HUES64 (cell line): ENCODE measurements at regions not wholly inside any gene's neighbourhood (a gene's known extent, or its start where the extent isn't known, plus 50 kb on each side); places are given as distances from the start of the nearest gene placed in this dataset.
"Not testable (repeated sequence)": the region's sequence is repeated elsewhere in the genome, so short reads cannot be mapped to it uniquely, and the experiment has no call there.

ENCODE experiments used
- H3K27ac ChIP-seq: 2 replicates; pipeline ENCODE4 v1.7.0; 2013; ENCODE audit warnings: low read depth, low read length, inconsistent platforms
- H3K27me3 ChIP-seq: 2 replicates; pipeline ENCODE4 v1.6.1; 2013; ENCODE audit warnings: mild to moderate bottlenecking, low read length; ENCODE audit not compliant: insufficient read depth
- H3K36me3 ChIP-seq: 2 replicates; pipeline ENCODE4 v1.6.1; 2013; ENCODE audit warnings: mild to moderate bottlenecking, low read length; ENCODE audit not compliant: insufficient read depth
- H3K4me1 ChIP-seq: 2 replicates; pipeline ENCODE4 v1.6.1; 2013; ENCODE audit warnings: mild to moderate bottlenecking, low read length, moderate library complexity; ENCODE audit not compliant: insufficient read depth
- H3K4me3 ChIP-seq: 2 replicates; pipeline ENCODE4 v1.5.1; 2013; ENCODE audit warnings: mild to moderate bottlenecking, low read length, moderate library complexity
- H3K9ac ChIP-seq: 2 replicates; pipeline ENCODE4 v1.6.1; 2013; ENCODE audit warnings: mild to moderate bottlenecking, low read depth, low read length
- H3K9me3 ChIP-seq: 2 replicates; pipeline ENCODE4 v1.6.1; 2013; ENCODE audit warnings: low read depth, low read length; ENCODE audit not compliant: insufficient read depth
- WGBS: fragments of 150-250, 120-280 bp; methylation state at CpG from one replicate; pipeline ENCODE4 v1.1.7; 2013; ENCODE audit warnings: missing lambda C conversion rate; 5-methylcytosine and 5-hydroxymethylcytosine counted together

- H3K27ac ChIP-seq = no peak overlapping the region
- WGBS = 93% methylated on average over 2 of the region's 2 CpGs
Observed at GRCh38 chr3:166889241-166889640, 490.9 kb downstream of the ZBBX start.

GRCh38 chr3:166879661-166880060 is 500.4 kb downstream of the ZBBX start:
- H3K4me3 ChIP-seq = no peak overlapping the region
- no peaks in the 10 kb centered on the region for H3K4me1 ChIP-seq
- H3K36me3 ChIP-seq = no peaks in the 10 kb centered on the region
- no peaks in the 10 kb centered on the region for H3K27me3 ChIP-seq
- no peak overlapping the region for H3K27ac ChIP-seq
- WGBS = 100% methylated on average over 2 of the region's 2 CpGs
- no peak overlapping the region for H3K9ac ChIP-seq
- H3K9me3 ChIP-seq = no peaks in the 10 kb centered on the region

More at GRCh38 chr3:166889241-166889640, 490.9 kb downstream of the ZBBX start:
- Histone ChIP-seq H3K4me1 (no peaks in the 10 kb centered on the region), H3K36me3 (no peaks in the 10 kb centered on the region), H3K27me3 (no peaks in the 10 kb centered on the region), H3K4me3 (no peak overlapping the region), H3K9ac (no peak overlapping the region), H3K9me3 (no peaks in the 10 kb centered on the region)

- H3K27ac ChIP-seq = no peak overlapping the region
- no peak overlapping the region for H3K4me3 ChIP-seq
- H3K4me1 ChIP-seq = no peaks in the 10 kb centered on the region
- no peak overlapping the region for H3K9ac ChIP-seq
- no peaks in the 10 kb centered on the region for H3K36me3 ChIP-seq
- no peaks in the 10 kb centered on the region for H3K9me3 ChIP-seq
- H3K27me3 ChIP-seq = no peaks in the 10 kb centered on the region
Observed at GRCh38 chr3:166877971-166878370, 502.1 kb downstream of the ZBBX start.

GRCh38 chr3:166864473-166865467 is 515.3 kb downstream of the ZBBX start:
- no peak overlapping the region for H3K4me3 ChIP-seq
- no peaks in the 10 kb centered on the region for H3K4me1 ChIP-seq
- H3K9ac ChIP-seq = no peak overlapping the region
- no peak overlapping the region for H3K27ac ChIP-seq
- H3K9me3 ChIP-seq = peaks cover 8% of the 10 kb centered on the region; the same call in 1 of the 2 replicates
- whole genome bisulfite sequencing = 94% methylated on average over 10 of the region's 10 CpGs
- H3K27me3 ChIP-seq = no peaks in the 10 kb centered on the region
- no peaks in the 10 kb centered on the region for H3K36me3 ChIP-seq

- H3K27me3 ChIP-seq = no peaks in the 10 kb centered on the region
- WGBS = 87% methylated on average over 2 of the region's 2 CpGs
- no peak overlapping the region for H3K9ac ChIP-seq
- H3K27ac ChIP-seq = no peak overlapping the region
- H3K4me1 ChIP-seq = no peaks in the 10 kb centered on the region
- no peaks in the 10 kb centered on the region for H3K36me3 ChIP-seq
- peaks cover 3% of the 10 kb centered on the region; the same call in 1 of the 2 replicates for H3K9me3 ChIP-seq
- no peak overlapping the region for H3K4me3 ChIP-seq
Observed at GRCh38 chr3:166860217-166860616, 519.9 kb downstream of the ZBBX start.

- no peak overlapping the region for H3K9ac ChIP-seq
- H3K27ac ChIP-seq = no peak overlapping the region
- no peaks in the 10 kb centered on the region for H3K36me3 ChIP-seq
- H3K4me1 ChIP-seq = no peaks in the 10 kb centered on the region
- H3K9me3 ChIP-seq = no peaks in the 10 kb centered on the region
- H3K27me3 ChIP-seq = no peaks in the 10 kb centered on the region
- no peak overlapping the region for H3K4me3 ChIP-seq
Observed at GRCh38 chr3:166844329-166844728, 535.8 kb downstream of the ZBBX start.

- H3K4me3 ChIP-seq, H3K27me3 ChIP-seq, H3K4me1 ChIP-seq, H3K27ac ChIP-seq, H3K9ac ChIP-seq, H3K36me3 ChIP-seq, H3K9me3 ChIP-seq: not testable (repeated sequence)
- 94% methylated on average over 25 of the region's 25 CpGs for WGBS
Observed at GRCh38 chr3:166842784-166843183, 537.3 kb downstream of the ZBBX start.

GRCh38 chr3:166837535-166837934 is 542.6 kb downstream of the ZBBX start:
- no peaks in the 10 kb centered on the region for H3K9me3 ChIP-seq
- no peaks in the 10 kb centered on the region for H3K36me3 ChIP-seq
- no peak overlapping the region for H3K27ac ChIP-seq
- no peaks in the 10 kb centered on the region for H3K27me3 ChIP-seq
- H3K4me3 ChIP-seq = no peak overlapping the region
- H3K9ac ChIP-seq = no peak overlapping the region
- no peaks in the 10 kb centered on the region for H3K4me1 ChIP-seq
- 61% methylated on average over 4 of the region's 4 CpGs for WGBS

- WGBS = 100% methylated on average over 1 of the region's 1 CpG
- Histone ChIP-seq H3K9ac (no peak overlapping the region), H3K9me3 (no peaks in the 10 kb centered on the region), H3K4me3 (no peak overlapping the region), H3K27ac (no peak overlapping the region), H3K4me1 (no peaks in the 10 kb centered on the region), H3K27me3 (no peaks in the 10 kb centered on the region), H3K36me3 (no peaks in the 10 kb centered on the region)
Observed at GRCh38 chr3:166836836-166837235, 543.3 kb downstream of the ZBBX start.

GRCh38 chr3:166829896-166830295 is 550.2 kb downstream of the ZBBX start:
- no peaks in the 10 kb centered on the region for H3K4me1 ChIP-seq
- no peaks in the 10 kb centered on the region for H3K9me3 ChIP-seq
- no peaks in the 10 kb centered on the region for H3K27me3 ChIP-seq
- no peaks in the 10 kb centered on the region for H3K36me3 ChIP-seq
- no peak overlapping the region for H3K27ac ChIP-seq
- H3K4me3 ChIP-seq = no peak overlapping the region
- H3K9ac ChIP-seq = no peak overlapping the region
- 80% methylated on average over 1 of the region's 3 CpGs for WGBS

GRCh38 chr3:166818464-166818863 is 561.6 kb downstream of the ZBBX start:
- Histone ChIP-seq H3K27ac (no peak overlapping the region), H3K9me3 (no peaks in the 10 kb centered on the region), H3K9ac (no peak overlapping the region), H3K36me3 (no peaks in the 10 kb centered on the region), H3K27me3 (no peaks in the 10 kb centered on the region), H3K4me3 (no peak overlapping the region), H3K4me1 (no peaks in the 10 kb centered on the region)
